HG03342 (cell line): ENCODE measurements at regions not wholly inside any gene's neighbourhood (a gene's known extent, or its start where the extent isn't known, plus 50 kb on each side); places are given as distances from the start of the nearest gene placed in this dataset.

Experiments used
- ATAC-seq: cut with Tn5 transposase; IDR thresholded peaks from one replicate; pipeline ENCODE4 v1.9.1; 2021; ENCODE audit warnings: mild to moderate bottlenecking, moderate library complexity; ENCODE audit not compliant: unreplicated experiment

DNA sequence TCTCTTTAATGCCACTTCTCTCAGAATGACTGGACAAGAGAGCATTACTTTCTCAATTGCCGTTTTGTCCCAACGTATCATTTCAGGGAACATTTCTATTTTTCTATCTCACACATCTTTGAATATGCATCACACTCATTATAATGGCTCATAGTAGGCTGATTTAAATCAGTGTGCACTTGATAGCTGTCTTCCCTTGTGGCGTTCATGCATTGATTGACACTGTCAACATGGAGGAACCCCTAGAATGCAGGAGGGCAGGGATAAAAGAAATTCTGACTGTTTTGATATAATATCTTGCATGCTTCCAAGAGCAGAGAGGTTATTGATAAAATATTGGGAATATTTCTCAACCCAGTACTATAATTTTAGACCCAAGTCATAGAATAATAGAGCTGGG is 1528.9 kb upstream of the FLRT2 start:
- ATAC-seq = no peak

DNA sequence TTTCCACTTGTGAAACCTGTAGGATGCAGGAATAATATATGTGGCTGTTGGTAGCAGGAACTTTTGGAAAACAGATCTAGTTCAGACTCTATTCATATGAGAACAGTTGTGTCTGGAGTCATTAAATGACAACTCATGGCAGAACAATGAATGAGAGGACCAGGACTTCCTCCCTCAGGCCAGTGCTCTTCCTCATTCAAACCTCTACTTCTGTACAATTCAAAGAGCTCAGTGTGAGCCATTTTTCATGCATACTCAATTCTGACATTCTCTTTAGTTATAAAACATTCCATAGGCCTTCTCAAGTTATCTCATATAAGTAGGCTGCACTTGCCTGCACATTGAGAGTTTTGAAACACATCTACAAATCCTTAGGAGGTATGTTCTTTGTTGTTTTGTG is 1526.6 kb upstream of the FLRT2 start:
- ATAC-seq = no peak

DNA sequence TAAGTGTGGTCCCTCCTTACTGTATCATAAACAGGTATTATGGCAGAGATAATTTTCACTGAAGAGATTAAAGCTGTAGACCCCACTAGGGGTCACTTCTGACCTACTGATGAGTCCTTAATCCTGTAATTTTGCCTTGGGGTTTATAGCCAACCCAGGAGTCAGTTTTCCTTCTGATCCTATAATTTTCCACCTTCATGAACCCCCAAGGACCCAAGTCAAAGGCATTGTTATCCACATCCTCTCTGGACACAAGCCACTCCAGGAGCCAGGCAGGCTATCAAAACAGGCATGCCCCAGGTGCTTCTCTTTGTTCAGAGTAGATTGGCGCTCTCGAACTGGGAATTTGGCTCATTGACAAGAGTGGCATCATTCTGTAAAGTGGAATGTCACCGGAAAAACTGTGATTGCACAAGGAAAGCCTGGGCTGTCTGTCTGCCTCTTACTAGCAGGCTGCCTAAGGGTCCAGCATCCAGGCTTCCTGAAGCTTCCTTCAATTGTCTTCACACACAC is 1523.2 kb upstream of the FLRT2 start:
- no peak for ATAC-seq

DNA sequence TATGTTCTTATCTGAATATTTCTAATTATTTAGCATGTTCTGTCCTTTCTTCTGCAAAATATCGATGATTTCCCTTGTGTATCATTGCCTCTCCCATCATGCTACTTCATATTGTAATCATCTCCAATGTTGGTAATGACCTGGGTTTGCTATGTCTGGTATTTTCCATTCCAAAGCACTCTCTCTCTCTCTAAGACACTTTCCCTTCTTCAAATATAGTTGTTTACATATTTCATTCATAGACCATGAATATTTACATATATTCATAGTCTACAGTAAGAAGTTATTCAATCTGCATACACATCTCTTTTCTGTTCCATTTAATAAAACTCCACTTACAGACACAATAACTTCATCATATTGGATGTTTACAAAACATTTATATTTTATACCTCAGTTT is 1516.5 kb upstream of the FLRT2 start:
- no peak for ATAC-seq

DNA sequence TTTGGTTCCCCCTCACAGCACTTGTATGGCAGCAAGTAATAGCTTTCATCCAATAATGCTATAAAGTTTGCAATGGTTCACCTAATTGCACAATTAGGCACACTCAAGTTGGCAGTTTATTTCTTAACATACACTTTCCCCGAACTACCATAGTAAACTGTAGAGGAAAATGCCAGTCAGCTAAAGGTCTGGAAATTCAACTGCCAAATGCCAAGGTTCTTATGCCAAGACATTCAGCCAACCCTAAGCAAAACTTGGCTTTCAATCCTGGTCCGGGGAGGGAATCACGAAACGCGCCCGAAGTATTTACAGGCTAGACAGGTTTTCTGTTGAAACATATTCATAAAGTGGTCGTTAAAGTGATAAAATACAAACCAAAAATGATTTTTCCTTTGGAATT is 1512.4 kb upstream of the FLRT2 start:
- no peak for ATAC-seq

DNA sequence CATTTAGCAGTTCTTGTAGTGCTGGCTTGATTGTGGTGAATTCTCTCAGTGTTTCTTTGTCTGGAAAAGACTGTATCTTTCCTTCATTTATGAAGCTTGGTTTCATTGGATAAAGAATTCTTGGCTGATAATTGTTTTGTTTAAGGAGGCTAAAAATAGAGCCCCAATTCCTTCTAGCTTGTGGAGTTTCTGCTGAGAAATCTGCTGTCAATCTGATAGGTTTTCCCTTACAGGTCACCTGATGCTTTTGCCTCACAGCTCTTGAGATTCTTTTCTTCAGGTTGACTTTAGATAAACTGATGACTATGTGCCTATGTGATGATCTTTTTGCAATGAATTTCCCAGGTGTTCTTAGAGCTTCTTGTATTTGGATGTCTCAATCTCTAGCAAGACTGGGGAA is 1508.5 kb upstream of the FLRT2 start:
- no peak for ATAC-seq

DNA sequence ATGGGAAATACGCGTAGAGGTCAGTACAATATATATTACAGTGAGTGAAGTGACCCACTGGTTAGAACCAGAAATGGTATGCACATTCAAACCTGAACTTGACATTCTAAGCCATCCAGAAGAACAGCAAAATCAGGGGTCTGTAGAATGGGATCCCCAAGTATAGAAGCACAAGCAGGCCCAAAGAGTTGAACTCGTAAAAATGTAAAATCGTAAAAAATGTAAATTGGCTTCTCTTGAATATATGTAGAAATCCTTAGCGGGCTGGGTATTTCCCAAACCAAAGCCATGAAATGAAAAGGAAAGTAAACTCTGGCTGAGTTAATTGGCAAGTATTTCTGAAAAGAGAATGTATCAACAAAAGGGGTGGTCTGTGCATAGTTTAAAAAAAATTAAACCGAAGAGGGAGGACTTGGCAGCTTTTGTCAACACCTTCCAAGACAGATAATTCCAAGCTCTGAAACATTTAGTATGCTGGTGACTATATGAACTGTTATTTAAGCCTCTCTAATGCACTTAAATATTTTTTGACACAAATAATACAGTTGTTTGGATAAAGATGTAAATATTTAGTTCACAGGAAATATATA is 1505.6 kb upstream of the FLRT2 start:
- no peak for ATAC-seq

DNA sequence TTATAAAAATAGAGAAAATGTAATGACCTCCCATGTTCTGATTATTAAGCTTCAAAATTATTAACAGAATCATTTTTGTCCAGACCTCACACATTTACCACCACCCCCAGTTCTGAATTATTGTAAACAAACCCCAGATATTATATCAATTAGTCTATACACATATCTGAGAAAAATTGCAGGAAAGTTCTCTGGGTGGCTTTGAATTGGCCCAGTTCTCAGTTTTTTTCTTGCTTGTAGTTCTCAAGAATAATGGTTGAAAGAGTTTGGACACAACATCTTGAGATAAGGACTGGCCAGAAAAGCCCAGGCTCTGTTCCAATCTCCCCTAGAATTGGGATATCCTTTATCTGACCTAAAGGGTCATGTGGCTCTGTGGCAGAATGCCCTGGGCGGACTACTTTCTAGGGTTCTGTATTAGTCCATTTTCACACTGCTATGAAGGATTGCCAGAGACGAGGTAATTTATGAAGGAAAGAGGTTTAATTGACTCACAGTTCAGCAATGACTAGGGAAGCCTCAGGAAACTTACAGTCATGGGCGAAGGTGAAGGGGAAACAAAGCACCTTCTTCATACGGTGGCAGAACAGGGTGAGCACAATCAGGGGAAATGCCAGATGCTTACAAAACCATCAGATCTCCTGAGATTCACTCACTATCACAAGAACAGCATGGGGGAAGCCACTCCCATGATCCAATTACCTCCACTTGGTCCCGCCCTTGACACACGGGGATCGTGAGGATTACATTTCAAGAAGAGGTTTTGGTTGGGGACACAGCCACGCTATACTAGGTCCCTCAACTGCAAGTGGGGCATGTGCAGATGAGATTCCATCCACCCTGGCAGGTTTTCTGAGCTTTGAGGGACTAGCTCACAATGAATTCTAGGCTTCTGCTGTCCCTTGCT is 1504.6 kb upstream of the FLRT2 start:
- ATAC-seq = no peak

DNA sequence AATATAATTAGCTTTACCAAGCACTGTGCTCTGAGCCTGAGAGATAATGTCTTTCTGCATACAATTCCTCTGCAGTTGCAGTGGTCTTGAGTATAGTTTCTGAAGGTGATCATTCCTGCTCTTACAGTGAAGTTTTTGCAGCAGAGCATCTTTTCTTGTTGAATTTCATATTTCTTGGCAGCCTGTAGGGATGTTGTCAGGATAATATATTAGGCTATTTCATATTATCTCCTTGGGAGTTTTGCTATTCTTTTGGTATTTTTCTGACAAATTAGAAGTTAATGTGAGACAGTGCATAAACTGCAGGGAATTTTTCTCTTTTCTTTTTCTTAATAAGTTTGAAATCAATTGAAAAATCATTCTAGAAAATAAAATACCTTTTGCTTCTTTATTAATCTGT is 1502.6 kb upstream of the FLRT2 start:
- no peak for ATAC-seq

DNA sequence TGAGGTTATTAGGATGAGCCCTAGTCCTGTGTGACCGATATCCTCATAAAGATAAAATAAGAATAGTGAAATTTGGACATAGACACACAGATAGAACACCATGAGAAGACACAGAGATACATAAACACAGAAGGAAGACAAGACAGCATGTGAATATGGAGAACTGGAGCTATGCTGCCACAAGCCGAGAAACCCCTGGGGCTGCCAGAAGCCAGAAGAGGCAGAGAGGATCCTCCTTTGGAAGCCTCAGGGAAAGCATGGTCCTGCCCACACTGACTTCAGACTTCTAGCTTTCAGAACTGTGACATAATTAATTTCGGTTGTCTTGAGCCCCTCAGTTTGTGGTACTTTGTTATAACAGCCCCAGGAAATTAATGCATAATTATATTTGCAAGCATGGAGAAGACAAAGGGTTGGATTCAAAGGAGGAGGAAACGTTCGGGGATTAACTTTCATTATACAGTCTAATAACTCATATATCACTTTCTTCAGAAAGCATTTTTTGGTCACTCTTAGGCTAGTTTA is 1501.8 kb upstream of the FLRT2 start:
- no peak for ATAC-seq

DNA sequence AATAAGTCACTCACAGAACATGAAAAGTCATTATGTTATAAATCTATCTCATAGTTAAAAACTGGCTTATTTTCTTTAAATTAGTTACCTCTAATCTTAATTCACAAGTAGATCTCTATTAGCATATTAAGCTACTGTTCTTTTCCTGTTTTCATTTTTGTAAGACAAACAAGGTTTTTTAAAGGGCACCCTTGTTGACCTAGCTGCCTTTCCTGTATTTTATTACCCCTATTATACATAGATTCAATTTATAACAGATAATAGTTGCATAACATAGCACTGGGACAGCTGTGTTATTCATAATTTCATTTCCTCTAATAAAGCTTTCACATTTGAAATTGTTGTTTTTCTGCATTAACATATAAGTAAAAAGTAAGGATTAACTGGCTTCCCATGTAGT is 1500.7 kb upstream of the FLRT2 start:
- ATAC-seq = no peak

DNA sequence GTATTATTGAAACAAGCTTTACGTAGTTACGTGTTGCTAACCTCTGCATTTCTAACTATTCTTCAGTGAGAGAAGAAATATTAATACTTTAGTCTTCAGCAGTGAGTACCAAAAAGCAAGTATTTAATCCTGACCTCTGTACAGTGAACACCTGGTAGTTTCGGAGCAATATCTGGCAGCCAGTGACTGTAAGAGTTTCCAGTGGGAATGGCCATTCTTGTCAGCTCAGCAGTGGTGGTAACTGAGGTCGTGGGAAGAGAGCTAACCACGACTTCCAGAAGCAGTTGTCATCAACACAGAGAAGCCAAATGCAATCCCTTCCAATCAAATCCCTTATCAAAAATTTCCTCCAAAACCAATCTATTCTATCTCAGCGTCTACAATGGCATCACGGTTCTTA is 1500.2 kb upstream of the FLRT2 start:
- ATAC-seq = no peak

DNA sequence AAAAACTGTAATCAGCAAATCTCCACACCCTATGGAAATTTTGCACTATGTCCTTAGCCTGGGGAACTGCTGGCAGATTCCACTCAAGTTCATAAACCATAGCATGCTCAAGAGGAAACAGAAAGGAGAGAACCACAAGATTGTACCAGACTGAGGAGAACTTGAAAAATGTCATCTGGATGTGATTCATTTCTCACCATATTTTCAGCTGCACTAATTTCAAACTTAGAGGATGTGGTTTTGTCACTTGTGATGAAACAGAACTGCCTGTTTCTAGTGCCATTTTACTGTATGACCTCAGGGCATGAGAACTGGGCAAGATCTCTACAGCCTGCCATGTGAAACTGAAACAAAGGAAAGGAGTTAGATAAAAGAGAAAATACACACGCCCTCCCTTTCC is 1493.1 kb upstream of the FLRT2 start:
- no peak for ATAC-seq

DNA sequence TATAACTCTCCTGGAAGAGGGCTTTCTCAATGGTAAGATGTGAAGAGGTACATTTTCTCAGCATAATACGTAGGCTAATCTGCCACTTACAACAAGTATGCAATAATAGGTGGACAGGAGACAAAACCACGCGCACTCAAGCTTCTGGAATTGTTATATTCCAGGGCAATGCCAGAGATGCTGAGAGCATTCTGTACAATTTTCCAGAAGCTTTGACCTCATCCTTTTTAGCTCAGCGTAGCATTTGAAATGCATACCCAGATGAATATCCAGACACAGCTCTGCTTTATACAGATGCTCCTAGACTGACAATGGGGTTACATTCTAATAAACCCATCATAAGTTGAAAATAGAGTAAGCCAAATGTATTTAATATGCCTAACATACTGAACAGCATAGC is 1492.4 kb upstream of the FLRT2 start:
- no peak for ATAC-seq

DNA sequence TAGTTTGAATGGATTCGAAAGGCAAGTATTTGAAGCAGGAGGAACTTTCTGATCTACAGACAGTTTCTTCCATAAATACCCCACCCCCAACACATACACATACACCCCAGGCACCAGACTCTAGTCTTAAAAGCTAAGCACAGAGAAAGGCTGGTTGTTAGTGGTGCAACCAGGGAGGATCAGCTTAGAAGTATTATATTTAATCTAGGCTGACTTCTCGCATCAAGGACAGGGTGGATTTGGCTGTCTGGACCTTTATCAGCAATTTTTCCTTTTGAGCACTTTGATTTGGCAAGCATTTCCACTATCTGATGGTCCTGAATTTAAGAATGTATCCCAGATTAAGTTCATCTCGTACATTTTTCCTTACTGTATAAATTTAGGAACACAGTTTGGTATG is 1489.8 kb upstream of the FLRT2 start:
- no peak for ATAC-seq

DNA sequence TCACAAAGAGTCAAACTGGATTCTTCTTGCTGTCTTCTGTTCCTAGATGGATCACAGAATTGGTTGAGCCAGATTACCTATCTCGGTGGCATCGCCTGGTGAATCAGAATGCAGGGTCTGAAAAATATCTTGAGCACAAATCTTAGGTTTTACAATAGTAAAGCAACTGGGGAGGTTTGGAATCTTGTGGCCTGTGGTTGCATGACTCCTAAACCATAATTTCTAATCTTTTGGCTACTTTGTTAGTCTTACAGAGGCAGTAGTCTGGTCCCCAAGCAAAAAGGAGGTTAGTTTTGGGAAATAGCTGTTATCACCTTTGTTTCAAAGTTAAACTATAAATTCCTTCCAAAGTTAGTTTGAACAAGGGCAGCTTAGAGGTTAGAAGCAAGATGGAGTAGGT is 1488.5 kb upstream of the FLRT2 start:
- no peak for ATAC-seq

DNA sequence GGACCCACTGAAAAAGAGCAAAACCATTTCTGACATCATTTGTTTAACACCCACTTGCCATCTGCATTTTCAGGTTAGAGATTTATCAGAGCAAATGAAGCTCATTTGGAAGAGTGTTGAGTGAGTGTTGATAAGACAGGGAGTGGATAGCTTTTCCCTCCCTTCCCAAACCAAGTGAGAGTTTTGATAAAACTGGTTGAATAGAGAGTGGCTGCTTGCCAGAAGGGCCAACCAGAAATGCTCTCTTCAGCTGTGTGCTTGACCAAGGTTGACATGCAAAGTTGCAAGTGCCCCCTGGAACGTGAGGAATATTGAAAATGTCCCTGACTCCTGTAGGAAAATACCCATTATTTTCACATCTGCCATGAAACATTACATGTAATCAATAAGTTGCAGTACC is 1487.0 kb upstream of the FLRT2 start:
- no peak for ATAC-seq

DNA sequence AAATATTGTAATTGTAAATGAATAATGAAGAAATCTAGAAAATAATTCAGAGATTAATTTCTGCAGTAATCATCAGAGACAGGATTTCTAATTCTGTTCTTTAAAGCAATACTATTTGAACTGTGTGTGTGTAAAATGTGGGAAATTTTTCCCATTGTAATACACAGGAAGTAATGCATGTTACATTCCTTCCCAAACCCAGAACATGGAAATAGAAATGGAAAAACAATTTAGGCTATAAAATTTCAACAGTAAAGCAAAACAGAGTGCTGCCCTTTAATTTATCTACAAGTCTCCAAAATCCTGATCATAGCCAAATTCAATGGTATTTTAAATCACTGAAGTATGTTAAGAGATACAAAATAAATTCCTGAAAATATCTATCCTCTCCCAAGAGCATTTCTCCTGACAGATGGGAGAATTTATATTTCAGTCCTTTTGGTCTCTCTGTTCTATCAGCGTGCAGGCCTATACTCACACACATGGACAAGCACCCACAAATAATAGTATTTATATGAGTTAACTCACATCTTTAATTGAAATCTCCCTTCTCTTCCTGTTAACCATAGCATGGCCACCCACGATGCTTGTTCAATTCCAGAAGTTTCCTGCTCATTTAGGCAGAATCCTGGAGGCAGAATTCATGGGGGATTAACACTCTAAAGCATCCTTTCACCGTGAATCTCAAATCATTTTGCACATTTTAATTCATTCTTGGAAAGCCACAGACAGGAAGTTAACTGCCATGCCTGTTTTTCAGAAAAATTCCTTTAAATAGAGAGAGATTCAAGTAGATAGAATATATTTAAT is 1465.4 kb upstream of the FLRT2 start:
- ATAC-seq = no peak

DNA sequence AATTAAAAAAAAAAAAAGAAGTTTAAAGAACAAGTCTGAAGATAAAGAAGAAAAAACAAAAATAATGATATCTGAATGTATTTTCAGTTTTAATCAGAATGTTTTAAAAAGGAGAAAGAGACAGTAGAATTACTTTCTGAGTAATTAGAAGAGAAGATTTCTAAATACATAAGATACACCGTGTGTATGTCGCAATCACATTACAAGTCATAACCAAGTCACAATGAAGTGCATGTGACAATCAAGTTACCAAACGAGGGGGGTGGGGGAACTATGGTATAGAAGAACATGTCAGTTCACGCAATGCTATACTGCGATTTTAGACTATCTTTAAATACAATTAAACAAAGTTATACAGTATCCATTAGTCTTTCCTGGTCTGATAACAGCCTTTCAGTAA is 1464.1 kb upstream of the FLRT2 start:
- ATAC-seq = no peak

DNA sequence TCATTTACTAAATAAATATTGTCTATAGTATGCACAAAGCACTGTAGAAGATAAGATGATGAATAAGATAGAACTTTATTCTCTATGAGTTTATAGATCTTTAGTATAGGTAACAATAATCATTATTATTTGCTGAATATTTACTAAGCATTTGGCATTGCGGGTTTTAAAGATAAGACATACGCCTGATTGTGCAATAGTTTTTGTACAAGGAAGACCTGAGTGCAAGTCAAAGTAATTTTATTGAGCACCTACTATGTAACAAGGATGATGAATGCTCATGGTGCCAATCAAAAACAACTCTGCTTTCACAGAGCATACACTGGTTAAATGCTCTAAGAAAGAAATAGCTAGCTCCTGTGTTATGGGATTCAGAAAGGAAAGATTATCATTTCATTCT is 1461.7 kb upstream of the FLRT2 start:
- ATAC-seq = no peak

DNA sequence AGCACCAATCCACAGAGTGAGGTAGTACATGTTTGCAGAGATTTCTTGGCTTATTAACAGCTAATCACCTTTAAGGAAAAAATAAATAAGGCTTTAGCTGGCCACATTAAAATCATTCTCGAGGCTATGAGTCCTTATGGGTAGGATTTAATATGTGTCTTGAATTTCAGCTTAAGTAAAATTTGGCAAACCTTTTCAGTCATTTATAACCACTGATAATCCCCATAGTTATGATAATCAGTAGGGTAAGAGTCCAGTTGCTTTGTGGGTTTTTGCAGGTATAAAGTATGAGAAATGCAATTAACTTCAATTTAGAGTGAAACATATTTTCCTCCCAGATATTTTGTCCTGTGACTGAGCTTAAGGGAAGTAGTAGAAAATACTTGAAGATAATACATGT is 1458.9 kb upstream of the FLRT2 start:
- no peak for ATAC-seq
